MM.1S (cell line): ENCODE measurements at regions not wholly inside any gene's neighbourhood (a gene's known extent, or its start where the extent isn't known, plus 50 kb on each side); places are given as distances from the start of the nearest gene placed in this dataset.

Experiments used
- EZH2 ChIP-seq: fragments of 300-600 bp; sonication (generic); optimal IDR thresholded peaks from 2 replicates; pipeline ENCODE3; 2017; ENCODE audit warnings: low read depth, mild to moderate bottlenecking, antibody characterized with exemption, low read length, mixed read lengths
- TF ChIP-seq, protein P1 (sequence below): fragments of 300-600 bp; sonication (generic); IDR thresholded peaks from 2 replicates; pipeline ENCODE4 v1.5.1; 2016; ENCODE audit warnings: antibody characterized with exemption, low read length, mixed read lengths

DNA sequence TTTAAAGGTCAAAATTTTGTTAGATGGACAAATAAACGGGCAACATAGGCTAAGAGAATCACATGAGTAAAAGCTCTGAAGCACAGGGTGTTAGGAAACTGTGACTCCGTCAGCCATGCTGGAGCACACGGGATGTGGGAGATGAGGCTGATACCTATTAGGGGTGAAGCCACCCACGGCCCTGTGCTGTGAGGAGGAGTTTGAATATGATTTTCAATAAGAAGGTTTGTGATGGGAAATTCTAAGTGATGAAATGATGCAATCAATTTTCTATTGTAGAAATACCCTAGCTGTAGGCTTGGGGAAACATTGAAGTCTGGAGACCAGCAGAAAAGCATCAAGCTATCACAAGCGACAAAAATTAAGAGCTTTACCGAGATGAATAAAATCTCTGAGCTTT lies 431.3 kb downstream of the CMPK2 start:
- TF ChIP-seq, protein P1, sequence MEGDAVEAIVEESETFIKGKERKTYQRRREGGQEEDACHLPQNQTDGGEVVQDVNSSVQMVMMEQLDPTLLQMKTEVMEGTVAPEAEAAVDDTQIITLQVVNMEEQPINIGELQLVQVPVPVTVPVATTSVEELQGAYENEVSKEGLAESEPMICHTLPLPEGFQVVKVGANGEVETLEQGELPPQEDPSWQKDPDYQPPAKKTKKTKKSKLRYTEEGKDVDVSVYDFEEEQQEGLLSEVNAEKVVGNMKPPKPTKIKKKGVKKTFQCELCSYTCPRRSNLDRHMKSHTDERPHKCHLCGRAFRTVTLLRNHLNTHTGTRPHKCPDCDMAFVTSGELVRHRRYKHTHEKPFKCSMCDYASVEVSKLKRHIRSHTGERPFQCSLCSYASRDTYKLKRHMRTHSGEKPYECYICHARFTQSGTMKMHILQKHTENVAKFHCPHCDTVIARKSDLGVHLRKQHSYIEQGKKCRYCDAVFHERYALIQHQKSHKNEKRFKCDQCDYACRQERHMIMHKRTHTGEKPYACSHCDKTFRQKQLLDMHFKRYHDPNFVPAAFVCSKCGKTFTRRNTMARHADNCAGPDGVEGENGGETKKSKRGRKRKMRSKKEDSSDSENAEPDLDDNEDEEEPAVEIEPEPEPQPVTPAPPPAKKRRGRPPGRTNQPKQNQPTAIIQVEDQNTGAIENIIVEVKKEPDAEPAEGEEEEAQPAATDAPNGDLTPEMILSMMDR, result no peak
- TF ChIP-seq EZH2, result no peak
